ENCODE measurements at regions not wholly inside any gene's neighbourhood (a gene's known extent, or its start where the extent isn't known, plus 50 kb on each side); places are given as distances from the start of the nearest gene placed in this dataset.

DNA sequence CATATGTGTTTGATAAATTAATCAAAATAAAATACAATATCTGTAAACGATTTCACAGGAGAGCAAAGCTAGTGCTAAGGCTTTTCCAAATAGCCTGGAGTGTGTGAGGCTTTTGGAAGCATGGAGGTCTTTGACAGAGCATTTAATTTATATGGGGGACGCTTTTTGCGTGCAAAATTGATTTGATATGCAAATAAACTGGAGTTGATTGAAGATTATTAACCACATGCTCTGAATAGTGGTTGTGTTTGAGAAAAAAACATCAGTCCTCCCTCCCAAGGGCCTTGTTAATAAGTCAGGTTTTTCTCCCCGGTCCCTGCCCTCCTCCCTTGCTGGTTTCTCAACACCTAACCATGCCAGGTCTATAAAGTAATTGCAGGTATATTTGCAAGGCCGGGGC is 85.1 kb upstream of the FGFR2 start:
- no peak for DNase-seq
- H3K27ac ChIP-seq (ENCODE audit: low read length, poor library complexity, severe bottlenecking) = no peak overlapping the region
- H4K91ac ChIP-seq (ENCODE audit: low read length) = no peak overlapping the region
- no peak overlapping the region for H3K14ac ChIP-seq (ENCODE audit: low read length in 2 of 2)
- no peaks in the 10 kb centered on the region for H3K79me1 ChIP-seq (replicated peaks; ENCODE audit: low read length, poor library complexity, severe bottlenecking)
- no peaks in the 10 kb centered on the region for H3K36me3 ChIP-seq (ENCODE audit: control insufficient read depth in 1 of 2, insufficient read depth in 2 of 2, low read depth in 1 of 2, low read length in 2 of 2)
- H2BK12ac ChIP-seq (ENCODE audit: low read length in 2 of 2) = no peak overlapping the region
- no peaks in the 10 kb centered on the region for H3K4me1 ChIP-seq (ENCODE audit: control insufficient read depth, insufficient read depth, low read depth, low read length)
- peaks cover 2% of the 10 kb centered on the region for H3K9me3 ChIP-seq (ENCODE audit: control insufficient read depth, low read length)
- no peak overlapping the region for H3K18ac ChIP-seq (ENCODE audit: low read depth in 1 of 2, low read length in 2 of 2)
- H3K4ac ChIP-seq (ENCODE audit: low read depth in 1 of 2, low read length in 2 of 2) = no peak overlapping the region
- no peak overlapping the region for H3K23ac ChIP-seq (ENCODE audit: low read length in 2 of 2)
- H3K4me3 ChIP-seq (ENCODE audit: insufficient read depth in 1 of 2, low read depth in 1 of 2, low read length in 2 of 2) = no peak overlapping the region
- peaks cover 15 to 24% of the 10 kb centered on the region in 2 experiments for H3K27me3 ChIP-seq (ENCODE audit: control insufficient read depth in 1 of 2, insufficient read depth in 1 of 2, low read length in 2 of 2)
- no peak overlapping the region for H2BK120ac ChIP-seq (ENCODE audit: low read depth, low read length)
- no peak overlapping the region for H2BK5ac ChIP-seq (ENCODE audit: low read depth, low read length, poor library complexity, severe bottlenecking)
- H3K4me2 ChIP-seq (ENCODE audit: low read length, poor library complexity, severe bottlenecking) = no peak overlapping the region
- no peak overlapping the region for H2AFZ ChIP-seq (ENCODE audit: low read depth, low read length)
- H2AK5ac ChIP-seq (ENCODE audit: low read length, severe bottlenecking) = no peak overlapping the region
- no peak overlapping the region for H2BK15ac ChIP-seq (ENCODE audit: low read depth, poor library complexity, severe bottlenecking)
- H3K9ac ChIP-seq (ENCODE audit: low read length) = no peak overlapping the region
- no peak overlapping the region for H4K8ac ChIP-seq (ENCODE audit: low read length)
- 81% methylated on average over 4 of the region's 5 CpGs for WGBS

GRCh38 chr10:121681997-121682687 is 83.9 kb upstream of the FGFR2 start:
- H3K23ac ChIP-seq (ENCODE audit: low read length in 2 of 2) = no peak overlapping the region
- H3K79me1 ChIP-seq (replicated peaks; ENCODE audit: low read length, poor library complexity, severe bottlenecking) = no peaks in the 10 kb centered on the region
- H3K27ac ChIP-seq (ENCODE audit: low read length, poor library complexity, severe bottlenecking) = no peak overlapping the region
- H3K14ac ChIP-seq (ENCODE audit: low read length in 2 of 2) = no peak overlapping the region
- no peak overlapping the region for H2BK15ac ChIP-seq (ENCODE audit: low read depth, poor library complexity, severe bottlenecking)
- H3K9ac ChIP-seq (ENCODE audit: low read length) = no peak overlapping the region
- H4K8ac ChIP-seq (ENCODE audit: low read length) = no peak overlapping the region
- no peaks in the 10 kb centered on the region for H3K4me1 ChIP-seq (ENCODE audit: control insufficient read depth, insufficient read depth, low read depth, low read length)
- H3K4ac ChIP-seq (ENCODE audit: low read depth in 1 of 2, low read length in 2 of 2) = no peak overlapping the region
- no peak for DNase-seq
- 81% methylated on average over 23 of the region's 24 CpGs for WGBS
- H3K4me2 ChIP-seq (ENCODE audit: low read length, poor library complexity, severe bottlenecking) = no peak overlapping the region
- H2AFZ ChIP-seq (ENCODE audit: low read depth, low read length) = no peak overlapping the region
- no peak overlapping the region for H2BK12ac ChIP-seq (ENCODE audit: low read length in 2 of 2)
- peaks cover 6 to 21% of the 10 kb centered on the region in 2 experiments for H3K27me3 ChIP-seq (ENCODE audit: control insufficient read depth in 1 of 2, insufficient read depth in 1 of 2, low read length in 2 of 2)
- H3K4me3 ChIP-seq (ENCODE audit: insufficient read depth in 1 of 2, low read depth in 1 of 2, low read length in 2 of 2) = no peak overlapping the region
- no peak overlapping the region for H4K91ac ChIP-seq (ENCODE audit: low read length)
- peaks cover 4% of the 10 kb centered on the region for H3K9me3 ChIP-seq (ENCODE audit: control insufficient read depth, low read length)
- H2BK120ac ChIP-seq (ENCODE audit: low read depth, low read length) = no peak overlapping the region
- no peak overlapping the region for H2AK5ac ChIP-seq (ENCODE audit: low read length, severe bottlenecking)
- H3K18ac ChIP-seq (ENCODE audit: low read depth in 1 of 2, low read length in 2 of 2) = no peak overlapping the region
- H3K36me3 ChIP-seq (ENCODE audit: control insufficient read depth in 1 of 2, insufficient read depth in 2 of 2, low read depth in 1 of 2, low read length in 2 of 2) = no peaks in the 10 kb centered on the region
- no peak overlapping the region for H2BK5ac ChIP-seq (ENCODE audit: low read depth, low read length, poor library complexity, severe bottlenecking)

- Histone ChIP-seq H3K79me1 (replicated peaks; ENCODE audit: low read length, poor library complexity, severe bottlenecking) (no peaks in the 10 kb centered on the region), H2AFZ (ENCODE audit: low read depth, low read length) (no peak overlapping the region)
Measured at GRCh38 chr10:121680879-121681655, 82.8 kb upstream of the FGFR2 start.

DNA sequence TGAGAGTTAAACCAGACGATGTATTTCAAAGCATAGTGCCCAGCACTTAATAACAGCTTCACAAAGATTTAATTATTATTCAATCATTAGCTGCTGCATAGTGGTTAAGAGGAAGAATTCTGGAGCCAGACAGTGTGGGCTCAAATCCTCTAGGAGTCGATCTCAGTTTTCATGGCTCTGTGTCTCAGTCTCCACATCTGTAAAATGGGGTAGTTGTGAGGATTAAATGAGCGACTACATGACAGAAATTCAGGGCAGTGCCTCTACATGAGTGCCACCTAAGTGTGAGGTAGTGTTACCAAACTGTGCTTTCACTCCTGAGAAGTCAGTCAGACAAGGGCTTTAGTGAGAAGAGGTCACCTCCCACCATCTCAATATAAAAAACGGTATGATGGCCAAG is 81.7 kb upstream of the FGFR2 start:
- H4K8ac ChIP-seq (ENCODE audit: low read length) = no peak overlapping the region
- no peak overlapping the region for H3K18ac ChIP-seq (ENCODE audit: low read depth in 1 of 2, low read length in 2 of 2)
- WGBS = 83% methylated on average over 3 of the region's 4 CpGs
- H3K4me2 ChIP-seq (ENCODE audit: low read length, poor library complexity, severe bottlenecking) = no peak overlapping the region
- peaks cover 0 to 9% of the 10 kb centered on the region in 2 experiments for H3K27me3 ChIP-seq (ENCODE audit: control insufficient read depth in 1 of 2, insufficient read depth in 1 of 2, low read length in 2 of 2)
- no peak overlapping the region for H3K4me3 ChIP-seq (ENCODE audit: insufficient read depth in 1 of 2, low read depth in 1 of 2, low read length in 2 of 2)
- H2BK120ac ChIP-seq (ENCODE audit: low read depth, low read length) = no peak overlapping the region
- no peak for DNase-seq
- H3K27ac ChIP-seq (ENCODE audit: low read length, poor library complexity, severe bottlenecking) = no peak overlapping the region
- H3K23ac ChIP-seq (ENCODE audit: low read length in 2 of 2) = no peak overlapping the region
- no peak overlapping the region for H3K4ac ChIP-seq (ENCODE audit: low read depth in 1 of 2, low read length in 2 of 2)
- no peak overlapping the region for H3K14ac ChIP-seq (ENCODE audit: low read length in 2 of 2)
- H3K79me1 ChIP-seq (replicated peaks; ENCODE audit: low read length, poor library complexity, severe bottlenecking) = no peaks in the 10 kb centered on the region
- no peaks in the 10 kb centered on the region for H3K36me3 ChIP-seq (ENCODE audit: control insufficient read depth in 1 of 2, insufficient read depth in 2 of 2, low read depth in 1 of 2, low read length in 2 of 2)
- no peaks in the 10 kb centered on the region for H3K4me1 ChIP-seq (ENCODE audit: control insufficient read depth, insufficient read depth, low read depth, low read length)
- H2BK15ac ChIP-seq (ENCODE audit: low read depth, poor library complexity, severe bottlenecking) = no peak overlapping the region
- H3K9me3 ChIP-seq (ENCODE audit: control insufficient read depth, low read length) = peaks cover 4% of the 10 kb centered on the region
- no peak overlapping the region for H3K9ac ChIP-seq (ENCODE audit: low read length)
- no peak overlapping the region for H2BK12ac ChIP-seq (ENCODE audit: low read length in 2 of 2)
- H4K91ac ChIP-seq (ENCODE audit: low read length) = no peak overlapping the region
- H2BK5ac ChIP-seq (ENCODE audit: low read depth, low read length, poor library complexity, severe bottlenecking) = no peak overlapping the region
- H2AFZ ChIP-seq (ENCODE audit: low read depth, low read length) = no peak overlapping the region
- H2AK5ac ChIP-seq (ENCODE audit: low read length, severe bottlenecking) = no peak overlapping the region

More at GRCh38 chr10:121680879-121681655, 82.8 kb upstream of the FGFR2 start:
- Histone ChIP-seq H2BK15ac (ENCODE audit: low read depth, poor library complexity, severe bottlenecking) (no peak overlapping the region), H3K27ac (ENCODE audit: low read length, poor library complexity, severe bottlenecking) (no peak overlapping the region), H3K4me3 (ENCODE audit: insufficient read depth in 1 of 2, low read depth in 1 of 2, low read length in 2 of 2) (no peak overlapping the region), H2BK120ac (ENCODE audit: low read depth, low read length) (no peak overlapping the region), H3K4ac (ENCODE audit: low read depth in 1 of 2, low read length in 2 of 2) (no peak overlapping the region), H3K27me3 (ENCODE audit: control insufficient read depth in 1 of 2, insufficient read depth in 1 of 2, low read length in 2 of 2) (peaks cover 6 to 13% of the 10 kb centered on the region in 2 experiments), H4K8ac (ENCODE audit: low read length) (peak overlapping the region; percentile 31), H3K23ac (ENCODE audit: low read length in 2 of 2) (no peak overlapping the region), H2AK5ac (ENCODE audit: low read length, severe bottlenecking) (no peak overlapping the region), H3K9ac (ENCODE audit: low read length) (no peak overlapping the region), H2BK5ac (ENCODE audit: low read depth, low read length, poor library complexity, severe bottlenecking) (no peak overlapping the region), H3K4me2 (ENCODE audit: low read length, poor library complexity, severe bottlenecking) (no peak overlapping the region), H2BK12ac (ENCODE audit: low read length in 2 of 2) (no peak overlapping the region), H3K4me1 (ENCODE audit: control insufficient read depth, insufficient read depth, low read depth, low read length) (no peaks in the 10 kb centered on the region), H3K14ac (ENCODE audit: low read length in 2 of 2) (no peak overlapping the region), H4K91ac (ENCODE audit: low read length) (no peak overlapping the region), H3K18ac (ENCODE audit: low read depth in 1 of 2, low read length in 2 of 2) (no peak overlapping the region), H3K36me3 (ENCODE audit: control insufficient read depth in 1 of 2, insufficient read depth in 2 of 2, low read depth in 1 of 2, low read length in 2 of 2) (no peaks in the 10 kb centered on the region), H3K9me3 (ENCODE audit: control insufficient read depth, low read length) (peaks cover 4% of the 10 kb centered on the region)
- DNase-seq = no peak
- WGBS = 48% methylated on average over 9 of the region's 9 CpGs
